ENCODE measurements at regions not wholly inside any gene's neighbourhood (a gene's known extent, or its start where the extent isn't known, plus 50 kb on each side); places are given as distances from the start of the nearest gene placed in this dataset.
"Not testable (repeated sequence)": the region's sequence is repeated elsewhere in the genome, so short reads cannot be mapped to it uniquely, and the experiment has no call there.

- DNase-seq: no peak
These were observed 73.9 kb downstream of the RMI1 start for GRCh38 chr9:84054341-84055010.

- DNase-seq: no peak
These were observed 77.1 kb downstream of the RMI1 start for GRCh38 chr9:84057662-84058061.

GRCh38 chr9:84059936-84060335 lies 79.3 kb downstream of the RMI1 start:
- no peak for DNase-seq

- DNase-seq: no peak
These were observed 81.1 kb downstream of the RMI1 start for GRCh38 chr9:84061613-84062193.

GRCh38 chr9:84062538-84062937 lies 81.9 kb downstream of the RMI1 start:
- no peak for DNase-seq

- DNase-seq: no peak
These were observed 87.2 kb downstream of the RMI1 start for GRCh38 chr9:84067821-84068220.

- no peak for DNase-seq
These were observed 88.3 kb downstream of the RMI1 start for GRCh38 chr9:84068872-84069271.

- no peak for DNase-seq
These were observed 90.0 kb downstream of the RMI1 start for GRCh38 chr9:84070590-84070989.

- no peak for DNase-seq
These were observed 92.1 kb downstream of the RMI1 start for GRCh38 chr9:84072621-84073180.

- DNase-seq: no peak
These were observed 94.4 kb downstream of the RMI1 start for GRCh38 chr9:84075004-84075403.

GRCh38 chr9:84076384-84076783 lies 95.8 kb downstream of the RMI1 start:
- DNase-seq: no peak

GRCh38 chr9:84077816-84078215 lies 97.2 kb downstream of the RMI1 start:
- not testable (repeated sequence) for DNase-seq

GRCh38 chr9:84079994-84080393 lies 99.4 kb downstream of the RMI1 start:
- peak in 1 of 3 donors; percentile 10 for DNase-seq

GRCh38 chr9:84101964-84102632 lies 121.5 kb downstream of the RMI1 start:
- DNase-seq: no peak

GRCh38 chr9:84103651-84104377 lies 123.2 kb downstream of the RMI1 start:
- DNase-seq: no peak

- DNase-seq: no peak
These were observed 126.5 kb downstream of the RMI1 start for GRCh38 chr9:84107081-84107480.

GRCh38 chr9:84107995-84108394 lies 127.4 kb downstream of the RMI1 start:
- DNase-seq: no peak

- DNase-seq: no peak
These were observed 131.1 kb downstream of the RMI1 start for GRCh38 chr9:84111726-84112125.

- DNase-seq: no peak
These were observed 141.5 kb downstream of the RMI1 start for GRCh38 chr9:84121991-84122523.

GRCh38 chr9:84122572-84122971 lies 142.0 kb downstream of the RMI1 start:
- DNase-seq: no peak

- no peak for DNase-seq
These were observed 143.2 kb downstream of the RMI1 start for GRCh38 chr9:84123648-84124406.

- DNase-seq: no peak
These were observed 144.4 kb downstream of the RMI1 start for GRCh38 chr9:84125046-84125445.
